Right renal pelvis (tissue), 4 donors: ENCODE measurements at regions not wholly inside any gene's neighbourhood (a gene's known extent, or its start where the extent isn't known, plus 50 kb on each side); places are given as distances from the start of the nearest gene placed in this dataset.

ENCODE experiments used
- DNase-seq, 4 donors: peaks; one replicate each; pipeline ENCODE4 v3.0.0-alpha.2; 2013; ENCODE audit warnings: low read depth in 4 of 4, low spot score in 3 of 4, missing footprints in 1 of 4

GRCh38 chr6:79313254-79313653 lies 78.8 kb upstream of the HMGN3 start:
- no peak for DNase-seq

- no peak for DNase-seq
These were observed 73.0 kb upstream of the HMGN3 start for GRCh38 chr6:79307321-79308036.

GRCh38 chr6:79305020-79305419 lies 70.5 kb upstream of the HMGN3 start:
- no peak for DNase-seq

GRCh38 chr6:79302341-79302740 lies 67.9 kb upstream of the HMGN3 start:
- DNase-seq: no peak

GRCh38 chr6:79301290-79301689 lies 66.8 kb upstream of the HMGN3 start:
- no peak for DNase-seq

- no peak for DNase-seq
These were observed 61.7 kb upstream of the HMGN3 start for GRCh38 chr6:79296211-79296610.
